GM21447 (cell line): ENCODE measurements at regions not wholly inside any gene's neighbourhood (a gene's known extent, or its start where the extent isn't known, plus 50 kb on each side); places are given as distances from the start of the nearest gene placed in this dataset.
"Not testable (repeated sequence)": the region's sequence is repeated elsewhere in the genome, so short reads cannot be mapped to it uniquely, and the experiment has no call there.

Source experiments
- ATAC-seq: cut with Tn5 transposase; IDR thresholded peaks from one replicate; pipeline ENCODE4 v1.9.1; 2021; ENCODE audit not compliant: unreplicated experiment

- not testable (repeated sequence) for ATAC-seq
These were observed 112.2 kb upstream of the CCZ1B start for GRCh38 chr7:6938284-6938683.

GRCh38 chr7:6939126-6939525 lies 113.1 kb upstream of the CCZ1B start:
- ATAC-seq = not testable (repeated sequence)

GRCh38 chr7:6939896-6940295 lies 113.8 kb upstream of the CCZ1B start:
- not testable (repeated sequence) for ATAC-seq

- ATAC-seq = not testable (repeated sequence)
These were observed 120.8 kb upstream of the CCZ1B start for GRCh38 chr7:6946873-6947272.

- not testable (repeated sequence) for ATAC-seq
These were observed 124.2 kb upstream of the CCZ1B start for GRCh38 chr7:6950231-6950630.

GRCh38 chr7:6951553-6951952 lies 125.5 kb upstream of the CCZ1B start:
- not testable (repeated sequence) for ATAC-seq

- ATAC-seq = not testable (repeated sequence)
These were observed 127.2 kb upstream of the CCZ1B start for GRCh38 chr7:6953138-6953797.

GRCh38 chr7:6953798-6954181 lies 127.7 kb upstream of the CCZ1B start:
- ATAC-seq = not testable (repeated sequence)

GRCh38 chr7:6955385-6955784 lies 129.3 kb upstream of the CCZ1B start:
- ATAC-seq = not testable (repeated sequence)

GRCh38 chr7:6955990-6956566 lies 130.0 kb upstream of the CCZ1B start:
- not testable (repeated sequence) for ATAC-seq

- ATAC-seq = not testable (repeated sequence)
These were observed 132.3 kb upstream of the CCZ1B start for GRCh38 chr7:6958371-6958770.

- ATAC-seq = not testable (repeated sequence)
These were observed 133.9 kb upstream of the CCZ1B start for GRCh38 chr7:6959942-6960341.

- not testable (repeated sequence) for ATAC-seq
These were observed 136.8 kb upstream of the CCZ1B start for GRCh38 chr7:6962871-6963270.

- ATAC-seq = not testable (repeated sequence)
These were observed 139.0 kb upstream of the CCZ1B start for GRCh38 chr7:6965051-6965450.

GRCh38 chr7:6970180-6970579 lies 144.1 kb upstream of the CCZ1B start:
- ATAC-seq = not testable (repeated sequence)

- not testable (repeated sequence) for ATAC-seq
These were observed 148.8 kb upstream of the CCZ1B start for GRCh38 chr7:6974876-6975275.

- ATAC-seq = not testable (repeated sequence)
These were observed 149.3 kb upstream of the CCZ1B start for GRCh38 chr7:6975346-6975745.

GRCh38 chr7:6977368-6977767 lies 151.3 kb upstream of the CCZ1B start:
- ATAC-seq = not testable (repeated sequence)

- not testable (repeated sequence) for ATAC-seq
These were observed 152.3 kb upstream of the CCZ1B start for GRCh38 chr7:6978326-6978725.

- ATAC-seq = not testable (repeated sequence)
These were observed 153.4 kb upstream of the CCZ1B start for GRCh38 chr7:6979456-6979855.

GRCh38 chr7:6982375-6982774 lies 156.3 kb upstream of the CCZ1B start:
- not testable (repeated sequence) for ATAC-seq

- not testable (repeated sequence) for ATAC-seq
These were observed 160.8 kb upstream of the CCZ1B start for GRCh38 chr7:6986892-6987291.

- ATAC-seq = not testable (repeated sequence)
These were observed 162.5 kb upstream of the CCZ1B start for GRCh38 chr7:6988608-6989007.
